HG02571 (cell line): ENCODE measurements at regions not wholly inside any gene's neighbourhood (a gene's known extent, or its start where the extent isn't known, plus 50 kb on each side); places are given as distances from the start of the nearest gene placed in this dataset.

ENCODE experiments used
- ATAC-seq: cut with Tn5 transposase; IDR thresholded peaks from one replicate; pipeline ENCODE4 v1.9.1; 2021; ENCODE audit warnings: mild to moderate bottlenecking, moderate library complexity; ENCODE audit not compliant: unreplicated experiment

DNA sequence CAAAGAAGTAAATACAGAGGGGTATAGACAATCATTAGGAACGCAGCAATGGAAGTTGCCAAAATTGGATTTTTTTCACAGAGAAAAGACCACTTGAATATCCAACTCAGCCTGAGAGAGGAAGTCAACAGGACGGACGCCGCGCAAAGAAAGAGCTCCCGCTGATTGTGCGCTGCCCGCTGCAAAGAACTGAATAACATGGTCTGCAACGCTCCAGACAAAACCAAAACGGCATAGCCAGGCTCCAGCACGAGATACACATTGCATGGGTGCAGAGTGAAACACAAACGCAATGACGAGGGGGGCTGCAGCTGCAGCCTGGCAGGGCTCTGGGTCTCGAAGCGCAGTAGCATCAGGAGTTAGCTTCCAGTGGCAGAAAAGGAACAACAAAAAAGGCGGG is 113.9 kb upstream of the MGMT start:
- ATAC-seq, result no peak

DNA sequence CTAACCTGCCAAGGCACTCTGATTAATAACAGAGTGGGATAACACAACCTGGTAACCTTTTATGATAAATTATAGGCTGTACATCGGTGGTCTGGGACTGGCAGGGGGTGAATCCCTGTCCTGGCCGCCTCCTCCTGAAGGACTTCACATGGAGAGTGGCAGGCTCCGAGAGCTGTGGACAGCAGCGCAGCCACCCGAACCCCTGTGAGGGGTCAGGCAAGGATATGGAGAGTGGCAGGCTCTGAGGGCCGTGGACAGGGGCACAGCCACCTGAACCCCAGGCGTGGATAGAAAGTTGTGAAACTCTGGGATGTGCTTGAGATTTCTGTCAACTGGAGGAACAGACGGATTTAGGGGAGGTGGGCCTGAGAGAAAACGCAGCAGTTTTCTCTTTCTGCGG is 107.0 kb upstream of the MGMT start:
- no peak for ATAC-seq

- ATAC-seq, result no peak
Observed at GRCh38 chr10:129361676-129362376, 105.2 kb upstream of the MGMT start.

DNA sequence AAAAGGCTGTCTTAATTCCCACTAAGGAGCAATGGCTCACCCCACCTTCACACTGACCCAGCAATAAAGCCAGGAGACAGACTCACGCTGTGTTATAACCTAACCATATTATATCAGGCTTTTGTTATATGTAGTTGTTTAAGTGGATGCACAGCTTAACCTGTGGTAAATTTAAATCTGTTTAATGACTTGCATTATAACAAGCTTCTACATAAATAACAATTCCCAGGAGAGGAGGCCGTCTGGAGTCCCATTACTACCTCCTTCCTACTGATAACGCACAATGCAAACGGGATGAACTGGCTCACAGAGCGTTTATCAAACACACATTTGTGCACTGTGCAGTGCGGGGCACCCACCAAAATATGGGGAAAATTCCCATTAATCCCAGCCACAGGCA is 102.1 kb upstream of the MGMT start:
- ATAC-seq, result no peak

DNA sequence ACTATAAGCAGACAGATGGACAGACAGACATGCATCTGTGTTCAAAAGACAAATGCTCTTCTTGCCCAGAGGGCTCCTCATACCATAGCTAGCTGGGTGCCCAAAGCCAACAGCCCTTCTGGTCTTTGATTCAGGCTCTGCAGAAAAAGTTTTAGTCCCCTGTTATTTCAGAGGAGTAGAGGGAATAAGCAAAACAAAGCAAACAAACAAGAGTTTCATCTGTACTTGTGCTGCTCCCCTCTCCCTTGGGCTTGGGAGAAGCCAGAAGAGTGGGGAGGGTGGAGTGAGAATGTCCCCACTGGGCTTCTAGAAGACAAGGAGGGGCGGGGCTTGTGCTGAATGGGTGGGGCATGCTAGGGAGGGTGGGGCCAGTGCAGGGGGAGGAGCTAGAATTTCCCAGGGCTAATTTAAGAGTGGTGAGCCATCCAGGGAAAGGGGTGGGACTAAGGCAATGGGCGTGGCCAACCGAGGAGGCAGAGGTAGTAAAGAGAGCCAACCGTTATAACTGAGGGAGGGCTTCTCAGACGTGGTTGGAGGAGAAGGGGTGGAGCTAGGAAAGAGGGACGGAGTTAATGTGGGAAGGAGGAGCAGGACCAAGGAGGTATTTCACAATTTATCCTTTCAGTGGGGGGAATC is 101.2 kb upstream of the MGMT start:
- no peak for ATAC-seq

DNA sequence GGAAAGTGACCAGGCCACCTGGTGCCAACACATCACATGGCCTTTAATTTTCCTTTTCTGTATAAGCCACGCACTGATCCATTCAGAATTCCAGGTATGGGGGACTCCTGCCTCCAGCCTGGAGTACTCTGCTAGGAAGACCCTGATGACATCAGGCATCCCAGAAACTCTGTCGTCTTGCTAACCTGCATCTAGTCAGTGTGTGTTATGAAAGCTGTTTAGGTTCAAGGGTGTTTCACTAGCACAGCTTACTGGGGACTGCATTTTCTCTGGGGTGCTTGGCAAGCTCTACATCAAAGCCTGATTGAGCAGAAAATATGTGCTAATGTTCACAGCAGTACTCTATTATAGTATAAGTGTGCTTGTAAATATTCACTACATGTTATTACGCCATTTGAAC is 100.6 kb upstream of the MGMT start:
- no peak for ATAC-seq

DNA sequence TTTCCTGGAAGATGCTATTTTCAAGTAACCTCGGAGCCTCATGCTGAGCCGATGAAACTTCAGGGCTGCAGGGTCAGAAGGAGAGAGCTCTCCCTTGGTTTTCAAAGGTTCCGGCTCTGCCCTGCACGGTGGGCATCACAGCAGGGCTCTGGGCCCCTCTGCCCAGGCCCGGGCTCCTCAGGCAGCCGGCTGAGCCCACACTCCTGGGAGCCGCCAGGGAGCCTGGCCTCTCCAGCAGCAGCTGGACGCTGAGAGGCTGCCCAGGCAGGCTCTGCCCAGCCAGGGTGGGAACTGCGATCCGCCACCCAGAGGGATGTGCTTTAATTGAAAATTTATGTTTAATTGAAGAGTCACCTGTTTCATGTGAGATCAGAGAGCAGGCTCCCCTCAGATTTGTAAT is 97.5 kb upstream of the MGMT start:
- ATAC-seq, result no peak

- no peak for ATAC-seq
Observed at GRCh38 chr10:129371541-129371940, 95.5 kb upstream of the MGMT start.

- ATAC-seq, result no peak
Observed at GRCh38 chr10:129372172-129372571, 94.9 kb upstream of the MGMT start.

- no peak for ATAC-seq
Observed at GRCh38 chr10:129373231-129373630, 93.8 kb upstream of the MGMT start.

GRCh38 chr10:129373718-129374117 is 93.3 kb upstream of the MGMT start:
- no peak for ATAC-seq

DNA sequence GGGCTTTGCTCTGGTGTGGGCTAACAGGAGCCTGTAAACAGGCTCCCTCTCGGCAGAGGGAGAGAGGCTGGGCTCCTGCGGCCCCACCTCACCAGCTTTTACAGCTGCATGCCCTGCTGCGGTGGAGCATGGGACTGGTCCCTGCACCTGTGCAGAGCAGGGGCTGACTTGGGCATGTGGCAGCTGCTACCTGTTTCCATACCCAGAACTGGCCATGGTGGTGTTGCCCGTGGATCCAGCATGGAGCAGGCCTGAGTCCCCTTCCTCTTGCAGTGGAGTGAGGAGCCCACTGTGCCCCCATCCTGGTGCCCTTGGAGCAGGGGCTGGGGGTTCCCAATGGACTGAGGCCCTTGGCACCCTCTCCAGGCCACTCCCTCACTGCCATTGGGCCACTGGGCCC is 91.9 kb upstream of the MGMT start:
- no peak for ATAC-seq

- no peak for ATAC-seq
Observed at GRCh38 chr10:129375912-129376311, 91.1 kb upstream of the MGMT start.

- no peak for ATAC-seq
Observed at GRCh38 chr10:129380279-129380678, 86.8 kb upstream of the MGMT start.

GRCh38 chr10:129381741-129382140 is 85.3 kb upstream of the MGMT start:
- ATAC-seq, result no peak

GRCh38 chr10:129382401-129382800 is 84.6 kb upstream of the MGMT start:
- no peak for ATAC-seq

- ATAC-seq, result no peak
Observed at GRCh38 chr10:129383651-129384050, 83.4 kb upstream of the MGMT start.

DNA sequence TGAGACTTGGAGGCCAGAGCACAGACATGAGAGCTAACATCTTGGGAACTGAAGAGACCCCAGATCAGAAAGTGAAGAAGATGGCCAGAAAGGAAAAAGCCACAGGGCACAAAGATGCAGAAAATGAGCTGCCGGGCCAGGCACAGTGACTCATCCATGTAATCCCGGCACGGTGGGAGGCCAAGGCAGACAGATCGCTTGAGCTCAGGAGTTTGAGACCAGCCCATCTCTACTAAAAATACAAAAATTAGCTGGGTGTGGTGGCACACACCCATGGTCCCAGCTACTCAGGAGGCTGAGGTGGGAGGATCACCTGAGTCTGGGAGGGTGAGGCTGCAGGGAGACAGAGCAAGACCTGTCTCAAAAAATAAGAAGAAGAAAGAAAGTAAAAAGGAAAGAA is 81.4 kb upstream of the MGMT start:
- no peak for ATAC-seq

- ATAC-seq, result no peak
Observed at GRCh38 chr10:129386415-129387257, 80.4 kb upstream of the MGMT start.

DNA sequence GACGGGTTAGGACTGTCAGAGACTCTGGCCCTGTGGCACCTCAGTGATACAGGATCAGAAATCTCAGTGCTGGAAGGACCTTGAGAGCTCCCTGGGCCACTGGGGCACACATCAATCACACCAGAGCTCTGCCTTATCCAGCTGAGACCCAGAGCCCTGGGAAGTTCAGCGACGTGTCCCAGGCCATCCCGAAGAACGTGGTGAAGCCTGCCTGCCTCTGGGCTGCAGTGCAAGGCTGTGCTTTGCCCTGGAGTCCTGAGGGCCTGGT is 79.8 kb upstream of the MGMT start:
- no peak for ATAC-seq

GRCh38 chr10:129388435-129388834 is 78.6 kb upstream of the MGMT start:
- no peak for ATAC-seq

- no peak for ATAC-seq
Observed at GRCh38 chr10:129389194-129389593, 77.8 kb upstream of the MGMT start.
